SK-N-MC (cell line): ENCODE measurements at regions not wholly inside any gene's neighbourhood (a gene's known extent, or its start where the extent isn't known, plus 50 kb on each side); places are given as distances from the start of the nearest gene placed in this dataset.

ENCODE experiments used
- EZH2 ChIP-seq: fragments of 200-600 bp; sonication (generic); IDR thresholded peaks from one replicate; pipeline ENCODE4 v1.6.1; 2017; ENCODE audit warnings: antibody characterized with exemption
- POLR2AphosphoS5 ChIP-seq: IDR thresholded peaks from 2 replicates; pipeline ENCODE4 v1.6.1; 2012; ENCODE audit warnings: mild to moderate bottlenecking, low read depth, low read length, borderline replicate concordance

DNA sequence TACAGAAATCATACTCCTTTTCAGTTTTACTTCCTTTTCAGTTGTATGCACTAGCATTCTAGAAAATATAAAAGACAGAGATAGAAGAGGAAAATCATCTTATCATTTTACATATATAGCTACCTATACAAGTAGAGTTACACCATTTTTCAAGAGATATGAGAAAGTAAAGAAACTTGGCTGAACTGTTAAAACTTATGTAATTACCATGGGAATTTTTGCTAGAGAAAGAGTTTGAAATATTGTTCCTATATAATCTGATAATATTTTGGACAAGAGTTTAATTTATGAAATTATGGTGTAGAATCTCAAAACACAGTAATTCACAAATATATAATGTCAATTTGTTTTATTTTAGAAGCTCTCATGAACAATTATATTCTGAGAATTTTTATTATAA lies 180.8 kb downstream of the PLPPR4 start:
- TF ChIP-seq EZH2, result no peak
- TF ChIP-seq POLR2AphosphoS5, result no peak
